Activated naive CD4-positive, alpha-beta T cell treated with anti-CD3 and anti-CD28 coated beads, Interleukin-2, amount 50 U/mL, for 16 hours (primary cell): ENCODE measurements at regions not wholly inside any gene's neighbourhood (a gene's known extent, or its start where the extent isn't known, plus 50 kb on each side); places are given as distances from the start of the nearest gene placed in this dataset.

ENCODE experiments used
- DNase-seq: peaks from one replicate; pipeline ENCODE4 v3.0.0-alpha.2; 2020

DNA sequence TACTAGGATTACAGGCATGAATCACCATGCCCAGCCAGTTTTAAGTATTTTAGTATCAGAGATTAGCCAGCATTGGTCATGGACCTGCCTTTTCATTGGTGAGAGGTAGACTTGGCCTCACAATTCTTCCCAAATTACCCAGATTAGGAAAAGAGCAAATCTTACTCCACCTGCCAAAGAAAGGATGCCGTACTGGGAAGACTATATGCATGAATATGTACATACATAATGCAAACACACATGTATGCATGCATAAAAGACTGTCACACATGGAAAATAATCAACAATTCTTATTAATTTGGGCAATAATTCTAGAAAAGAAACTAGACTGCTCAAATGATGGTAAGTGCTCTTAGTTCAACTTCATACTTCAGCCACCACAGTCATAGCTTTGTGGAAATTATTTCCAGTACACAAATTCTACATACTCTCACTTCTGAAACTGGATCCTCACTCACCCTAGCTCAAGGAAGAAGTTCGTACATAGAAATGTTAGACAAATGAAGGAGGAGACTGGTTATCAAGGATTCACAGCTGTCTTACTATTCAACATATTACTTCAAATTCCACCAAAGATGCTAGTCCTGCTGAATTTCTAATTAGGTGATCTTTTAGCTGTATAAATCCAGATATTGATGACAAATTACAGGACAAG lies 73.7 kb downstream of the MINAR2 start:
- no peak for DNase-seq

DNA sequence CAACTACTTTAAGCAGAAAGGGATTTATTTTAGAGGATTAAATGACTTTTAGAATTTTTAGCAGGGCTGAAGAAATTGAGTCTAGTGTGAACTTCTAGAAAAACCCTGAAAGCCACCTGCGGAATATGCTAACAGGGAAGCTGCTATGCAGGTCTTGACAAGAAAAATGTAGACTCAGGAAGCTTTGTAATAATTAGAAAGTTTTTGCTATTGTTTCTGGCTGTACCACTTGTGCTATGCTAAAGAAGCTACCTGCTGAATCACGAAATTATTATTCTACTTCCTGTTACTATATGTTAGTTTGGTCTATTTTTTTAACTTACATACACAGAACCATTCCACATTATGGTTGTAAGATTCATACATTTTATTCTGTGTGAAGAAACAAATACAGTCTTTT lies 74.0 kb upstream of the CHSY3 start:
- no peak for DNase-seq

DNA sequence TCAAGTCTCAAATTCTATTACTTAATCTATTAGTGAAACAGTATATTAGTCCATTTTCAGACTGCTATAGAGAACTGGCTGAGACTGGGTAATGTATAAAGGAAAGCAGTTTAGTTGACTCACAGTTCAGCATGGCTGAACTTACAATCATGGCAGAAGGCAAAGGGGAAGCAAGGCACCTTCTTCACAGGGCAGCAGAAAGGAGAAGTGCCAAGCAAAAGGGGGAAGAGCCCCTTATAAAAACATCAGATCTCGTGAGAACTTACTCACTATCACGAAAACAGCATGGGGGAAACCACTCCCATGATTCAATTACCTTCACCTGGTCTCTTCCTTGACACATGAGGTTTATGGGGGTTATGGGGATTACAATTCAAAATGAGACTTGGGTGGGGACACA lies 67.9 kb upstream of the CHSY3 start:
- no peak for DNase-seq

DNA sequence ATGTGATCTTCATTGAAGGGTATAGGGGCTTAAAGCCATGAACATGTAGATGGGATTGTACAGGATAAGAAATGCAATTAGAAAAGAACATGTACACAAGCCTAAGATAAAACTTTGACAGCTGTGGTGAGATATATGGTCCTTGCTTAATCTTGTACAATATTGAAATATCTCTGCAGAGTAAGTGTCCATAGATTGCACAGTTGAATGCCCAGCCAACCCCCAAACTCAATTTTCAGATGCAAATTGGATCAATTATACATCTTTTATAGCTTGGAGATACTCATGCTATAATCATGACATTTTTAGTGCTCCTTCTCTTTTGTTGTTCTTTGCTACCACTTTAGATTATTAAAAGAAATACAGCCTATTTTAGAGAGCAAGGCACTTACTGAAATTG lies 59.5 kb upstream of the CHSY3 start:
- DNase-seq: no peak

DNA sequence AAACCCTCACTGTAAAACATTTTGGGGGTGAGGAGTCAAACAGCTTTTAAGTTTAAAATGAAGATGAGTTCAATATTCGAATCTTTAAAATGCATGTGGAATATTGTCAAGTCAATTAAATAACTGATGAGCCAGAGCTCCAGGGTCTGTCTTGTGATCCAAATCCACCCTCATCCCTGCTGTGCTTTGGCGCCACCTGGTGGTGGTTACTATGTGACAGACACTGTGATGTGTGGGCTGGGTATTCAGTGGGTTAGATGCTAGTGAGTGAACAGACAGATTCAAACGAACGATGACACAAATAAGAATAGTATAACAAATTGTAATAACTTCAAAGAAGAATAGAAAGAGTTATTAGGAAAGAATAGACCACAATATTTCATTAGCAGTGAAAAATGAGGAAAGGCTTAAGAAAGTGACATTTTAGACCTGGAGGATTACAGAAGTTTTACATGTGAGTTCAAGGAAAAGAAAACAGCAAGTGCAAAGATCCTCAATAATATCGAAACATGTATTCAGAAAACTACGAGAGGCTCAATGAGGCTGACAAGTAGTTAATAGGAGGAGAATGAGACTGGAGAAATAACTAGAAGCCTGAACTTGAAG lies 51.4 kb upstream of the CHSY3 start:
- peak; percentile 70 for DNase-seq

DNA sequence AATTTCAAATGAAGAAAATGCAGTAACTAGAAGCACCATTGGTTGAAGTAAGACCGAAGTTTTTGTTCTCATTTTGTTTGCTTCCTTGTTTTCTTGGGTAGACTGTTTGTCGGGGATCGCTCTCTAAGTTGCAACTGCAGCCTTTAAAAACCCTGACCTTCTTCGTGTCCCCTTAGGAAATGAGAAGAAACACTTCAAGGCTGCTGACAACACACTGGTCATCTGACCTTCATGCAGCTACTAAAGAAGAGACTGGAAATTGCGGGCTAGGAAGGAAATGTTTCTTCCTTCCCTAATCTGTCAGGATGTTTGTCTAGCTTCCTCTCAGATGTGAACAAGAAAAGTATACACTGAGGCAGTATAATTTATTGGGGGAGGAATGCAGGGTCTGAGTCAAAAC lies 50.7 kb upstream of the CHSY3 start:
- no peak for DNase-seq
